HepG2 (cell line): ENCODE measurements at regions not wholly inside any gene's neighbourhood (a gene's known extent, or its start where the extent isn't known, plus 50 kb on each side); places are given as distances from the start of the nearest gene placed in this dataset.

Experiments
- ATAC-seq: fragments of 200-7000 bp; cut with Tn5 transposase; 3 replicates; pipeline ENCODE4 v1.9.1; 2020; ENCODE audit warnings: mild to moderate bottlenecking, moderate library complexity
- BruUV-seq: library from RNA; stranded (reverse); fragments of 400-500 nt; replicated peaks from 2 replicates; lab custom pipeline; 2021; lab: Mats Ljungman, UMichigan
- CTCF ChIA-PET: fragments of 300-600 bp; formaldehyde crosslinking; extraction: SDS; loops from one replicate; lab custom pipeline; 2021; ENCODE audit warnings: low total read pairs, inconsistent platforms, low intra/inter-chr PET ratio; lab: Yijun Ruan, JAX
- POLR2A ChIA-PET: fragments of 350-600 bp; sonication (Branson Sonifier 250); formaldehyde crosslinking; loops from one replicate; lab custom pipeline; 2020; ENCODE audit warnings: antibody characterized with exemption, inconsistent platforms; lab: Yijun Ruan, JAX
- DNase-seq: peaks from one replicate; pipeline ENCODE4 v3.0.0-alpha.2; 2015; ENCODE audit warnings: low spot score
- FAIRE-seq: peaks from 3 replicates; lab custom pipeline; 2011; peaks lifted over from hg19 to GRCh38; lab: Jason Lieb, UNC
- H2AFZ ChIP-seq: one replicate; pipeline ENCODE4 v1.6.1; 2011; ENCODE audit warnings: low read length, inconsistent platforms
- H3K27ac ChIP-seq: fragments of 300-600 bp; 3 replicates; pipeline ENCODE4 v1.8.0; 2011; ENCODE audit warnings: mixed run types, mild to moderate bottlenecking, mixed read lengths, low read length, inconsistent platforms; ENCODE audit not compliant: insufficient read depth; ENCODE audit errors: extremely low read length
- H3K27me3 ChIP-seq, 2 experiments: fragments of 200-600 bp in 1 of 2; 2 replicates in 1 of 2; 3 replicates in 1 of 2; pipeline versions ENCODE4 v1.6.0 to v1.8.0; 2011; ENCODE audit warnings: low read length in 2 of 2, mild to moderate bottlenecking in 2 of 2, moderate library complexity in 2 of 2, inconsistent platforms in 1 of 2; ENCODE audit not compliant: insufficient read depth in 2 of 2, control insufficient read depth in 1 of 2
- H3K36me3 ChIP-seq, 2 experiments: fragments of 200-600 bp in 1 of 2; replicated peaks in 1 of 2; 2 replicates in 1 of 2; 3 replicates in 1 of 2; pipeline versions ENCODE4 v1.5.1 to v1.8.0; 2011; ENCODE audit warnings: low read length in 2 of 2, inconsistent platforms in 1 of 2; ENCODE audit not compliant: insufficient read depth in 2 of 2, control insufficient read depth in 1 of 2
- H3K4me1 ChIP-seq: 2 replicates; pipeline ENCODE4 v1.5.1; 2012; ENCODE audit warnings: low read length, inconsistent platforms; ENCODE audit not compliant: insufficient read depth
- H3K4me2 ChIP-seq: 2 replicates; pipeline ENCODE4 v1.6.0; 2011; ENCODE audit warnings: low read depth, low read length, inconsistent platforms
- H3K4me3 ChIP-seq, 3 experiments: fragments of 200-600 bp in 1 of 3; sonication (generic), shearing (Covaris generic) in 1 of 3; replicated peaks in 1 of 3; 2 replicates each; pipeline ENCODE4 v1.5.1; 2011 to 2016; ENCODE audit warnings: low read length in 3 of 3, inconsistent platforms in 2 of 3, low read depth in 2 of 3, mild to moderate bottlenecking in 2 of 3, control low read depth in 1 of 3, mixed read lengths in 1 of 3; ENCODE audit not compliant: insufficient read depth in 1 of 3
- H3K79me2 ChIP-seq: one replicate; pipeline ENCODE4 v1.6.1; 2011; ENCODE audit warnings: low read length, inconsistent platforms; ENCODE audit not compliant: insufficient read depth
- H3K9ac ChIP-seq: 2 replicates; pipeline ENCODE4 v1.6.0; 2011; ENCODE audit warnings: mild to moderate bottlenecking, low read depth, low read length, inconsistent platforms; ENCODE audit not compliant: insufficient read depth
- H3K9me3 ChIP-seq: 2 replicates; pipeline ENCODE4 v1.5.1; 2012; ENCODE audit warnings: mild to moderate bottlenecking, low read length
- H4K20me1 ChIP-seq: 2 replicates; pipeline ENCODE4 v1.6.0; 2011; ENCODE audit warnings: inconsistent platforms, mild to moderate bottlenecking, low read length, moderate library complexity; ENCODE audit not compliant: insufficient read depth
- CBX2 ChIP-seq, 2 experiments: fragments of 200-600 bp in 1 of 2; sonication (generic); formaldehyde crosslinking in 1 of 2; IDR thresholded peaks; 2 replicates each; pipeline versions ENCODE4 v1.7.0 to v1.8.1; 2018 to 2022; ENCODE audit warnings: low read depth in 2 of 2, low read length in 1 of 2, mild to moderate bottlenecking in 1 of 2, missing genetic modification reagents in 1 of 2
- CREB1 ChIP-seq, 2 experiments: fragments of 450-650 bp in 1 of 2; IDR thresholded peaks; 2 replicates each; pipeline ENCODE4 v1.6.1; 2016 to 2017; ENCODE audit warnings: control low read depth in 1 of 2, mild to moderate bottlenecking in 1 of 2, missing compliant biosample characterization in 1 of 2, missing genetic modification characterization in 1 of 2
- PRPF4 ChIP-seq: fragments of 200-400 bp; formaldehyde crosslinking; IDR thresholded peaks from 2 replicates; pipeline ENCODE4 v1.6.1; 2016; ENCODE audit warnings: low read length, low read depth; ENCODE audit not compliant: poor library complexity, severe bottlenecking
- TAF15 ChIP-seq: fragments of 200-400 bp; formaldehyde crosslinking; IDR thresholded peaks from one replicate; pipeline ENCODE4 v1.6.1; 2018; ENCODE audit warnings: mild to moderate bottlenecking, low read depth, low read length; ENCODE audit not compliant: poor library complexity, severe bottlenecking
- WGBS: methylation state at CpG from one replicate; pipeline ENCODE4 v1.1.6; 2017; ENCODE audit warnings: low lambda C conversion rate; 5-methylcytosine and 5-hydroxymethylcytosine counted together
- in situ Hi-C: cut with HindIII; loops from 2 replicates; pipeline ENCODE4 v1.10.0; 2017; ENCODE audit warnings: low pct_unique_long_range_greater_than_20kb; ENCODE audit not compliant: extremely low pct_ligation_motif_present
- intact Hi-C: fragments of 100-400 bp; cut with micrococcal nuclease; formaldehyde crosslinking; loops from one replicate; pipeline ENCODE4 v1.10.0; 2022; ENCODE audit not compliant: unreplicated experiment

DNA sequence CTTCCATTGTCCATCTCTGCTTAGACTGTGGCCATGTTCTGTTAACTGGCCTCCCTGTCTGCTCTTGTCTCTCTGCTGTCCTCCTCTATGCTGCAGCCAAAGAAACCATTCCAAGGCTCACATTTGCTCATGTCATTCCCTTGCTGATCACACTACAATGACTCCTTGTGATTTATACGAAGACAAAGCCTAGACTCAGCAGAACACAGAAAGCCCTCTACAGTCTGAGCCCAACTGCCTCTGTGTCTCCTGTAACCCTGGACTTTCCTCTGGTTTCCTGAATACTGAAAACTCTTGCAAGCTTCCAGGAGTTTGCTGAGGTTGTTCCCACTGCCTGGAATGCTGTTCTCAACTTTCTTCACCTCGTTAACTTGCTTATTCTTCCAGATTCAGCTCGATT is 191.8 kb downstream of the TMEM38B start:
- DNase-seq (no peak), ATAC-seq (no peak)
- intact Hi-C loops = no loop called here
- 0% methylated on average over 3 of the region's 3 CpGs for WGBS
- BruUV-seq = no TSS peak
- no peaks in the 10 kb centered on the region for H4K20me1 ChIP-seq
- TF ChIP-seq TAF15 (no peak), PRPF4 (no peak)
- TF ChIP-seq, all 625 proteins: peak for 0
- Histone ChIP-seq H3K27me3 (no peaks in the 10 kb centered on the region), H3K79me2 (no peaks in the 10 kb centered on the region), H3K27ac (no peak overlapping the region), H3K4me2 (no peak overlapping the region), H2AFZ (no peak overlapping the region), H3K4me3 (no peak overlapping the region), H3K36me3 (no peaks in the 10 kb centered on the region), H3K9ac (no peak overlapping the region), H3K4me1 (no peaks in the 10 kb centered on the region), H3K9me3 (no peaks in the 10 kb centered on the region)
- ChIA-PET CTCF (no interaction called here), POLR2A (no interaction called here)
- no peak for FAIRE-seq
- in situ Hi-C loops = no loop called here

DNA sequence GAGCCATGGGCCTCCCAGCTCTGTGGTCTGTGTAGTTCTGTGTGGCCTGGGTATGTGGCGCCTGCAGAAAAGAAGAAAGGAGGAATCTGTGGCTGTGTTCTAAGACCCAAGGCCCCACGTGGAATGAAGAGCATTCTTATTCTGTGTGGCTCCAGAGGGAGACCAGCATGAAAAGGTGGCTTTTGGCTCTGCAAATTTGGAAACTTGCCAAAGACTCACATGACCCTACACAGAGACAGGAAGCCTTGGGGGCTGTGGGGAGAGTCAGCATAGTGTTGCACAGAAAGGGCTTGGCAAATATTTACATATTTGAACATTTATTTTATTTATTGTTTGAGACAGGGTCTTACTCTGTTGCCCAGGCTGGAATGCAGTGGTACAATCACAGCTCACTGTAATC is 193.3 kb downstream of the TMEM38B start:
- H3K27ac ChIP-seq = no peak overlapping the region
- no peak overlapping the region for H3K4me3 ChIP-seq
- H3K9ac ChIP-seq = no peak overlapping the region
- ChIA-PET CTCF (no interaction called here), POLR2A (no interaction called here)
- FAIRE-seq (no peak), DNase-seq (no peak), ATAC-seq (no peak)
- no TSS peak for BruUV-seq
- in situ Hi-C loops (no loop called here), intact Hi-C loops (no loop called here)
- no peaks in the 10 kb centered on the region for H3K79me2 ChIP-seq
- no peaks in the 10 kb centered on the region for H3K9me3 ChIP-seq
- no peaks in the 10 kb centered on the region for H4K20me1 ChIP-seq
- H3K4me1 ChIP-seq = no peaks in the 10 kb centered on the region
- H3K36me3 ChIP-seq = no peaks in the 10 kb centered on the region
- WGBS = 10% methylated on average over 2 of the region's 2 CpGs
- H3K27me3 ChIP-seq = no peaks in the 10 kb centered on the region
- TF ChIP-seq CREB1 (IDR thresholded peaks at IDR 0.05) (no peak), CREB1 (CRISPR knock-in tag; IDR thresholded peaks at IDR 0.05) (no peak), CBX2 (IDR thresholded peaks at IDR 0.05; ENCODE audit: low read depth, low read length) (no peak), CBX2 (CRISPR knock-in tag; IDR thresholded peaks at IDR 0.05; ENCODE audit: low read depth) (no peak)
- H3K4me2 ChIP-seq = no peak overlapping the region
- H2AFZ ChIP-seq = no peak overlapping the region
